ENCODE measurements at regions not wholly inside any gene's neighbourhood (a gene's known extent, or its start where the extent isn't known, plus 50 kb on each side); places are given as distances from the start of the nearest gene placed in this dataset.

- no peaks in the 10 kb centered on the region for H3K79me1 ChIP-seq (ENCODE audit: low read depth in 1 of 2, low read length in 2 of 2)
- H3K36me3 ChIP-seq (ENCODE audit: control insufficient read depth, insufficient read depth, low read length): no peaks in the 10 kb centered on the region
- no peak overlapping the region for H3K4me2 ChIP-seq (ENCODE audit: low read depth, low read length)
- no peak overlapping the region for H2BK5ac ChIP-seq (ENCODE audit: low read depth, low read length, poor library complexity, severe bottlenecking)
- H3K4ac ChIP-seq (ENCODE audit: low read depth, low read length): no peak overlapping the region
- no peaks in the 10 kb centered on the region for H4K20me1 ChIP-seq (ENCODE audit: insufficient read depth, low read length)
- no peak overlapping the region for H2BK20ac ChIP-seq (ENCODE audit: low read depth, low read length)
- CTCF ChIA-PET: no interaction called here
- H4K91ac ChIP-seq (ENCODE audit: insufficient read depth, low read depth, low read length): no peak overlapping the region
- no peak overlapping the region for H3K27ac ChIP-seq (ENCODE audit: insufficient read depth, low read length)
- intact Hi-C loops (cut with micrococcal nuclease) (no loop called here), in situ Hi-C loops (cut with MboI; ENCODE audit: low sequenced_read_pairs) (no loop called here), dilution Hi-C loops (cut with HindIII; ENCODE audit: low sequenced_read_pairs, unreplicated experiment) (no loop called here)
- WGBS, 2 experiments (ENCODE audit: extremely low coverage in 2 of 2, insufficient read length in 1 of 2): no CpG with 5 or more reads among the region's 1 CpG
- H3K9me1 ChIP-seq (ENCODE audit: insufficient read depth, low read length): peaks cover 4% of the 10 kb centered on the region; the same call in 1 of the 2 replicates
- H3K56ac ChIP-seq (ENCODE audit: extremely low read depth, insufficient read depth, low read length): no peak overlapping the region
- TF ChIP-seq FOS (IDR thresholded peaks at IDR 0.05; ENCODE audit: low read depth, low read length): no peak
- no peak overlapping the region for H3K23ac ChIP-seq (ENCODE audit: low read depth, low read length)
- DNase-seq (no peak), ATAC-seq (ENCODE audit: low read depth) (no peak)
- H3K27me3 ChIP-seq (ENCODE audit: control insufficient read depth, insufficient read depth, low read length): no peaks in the 10 kb centered on the region
- H3K9ac ChIP-seq (ENCODE audit: low read depth, low read length): no peak overlapping the region
- H2AK9ac ChIP-seq (replicated peaks; ENCODE audit: low read depth, low read length, poor library complexity): no peak overlapping the region
- H3K4me1 ChIP-seq (ENCODE audit: control insufficient read depth, insufficient read depth, low read length): peaks cover 6% of the 10 kb centered on the region
- no TSS peak for BruUV-seq (replicated peaks)
- POLR2A ChIA-PET (ENCODE audit: unreplicated experiment): no interaction called here
- H3K9me3 ChIP-seq (ENCODE audit: control insufficient read depth, insufficient read depth, low read length): 0 out of 2 replicates have a peak, but pooled peaks cover 3% of the 10 kb centered on the region
- H3K14ac ChIP-seq (replicated peaks; ENCODE audit: low read depth, low read length): no peak overlapping the region
- H2BK15ac ChIP-seq (ENCODE audit: low read depth, low read length): no peak overlapping the region
- no peak overlapping the region for H2AK5ac ChIP-seq (ENCODE audit: low read depth, low read length)
- H3K4me3 ChIP-seq (ENCODE audit: insufficient read depth, low read depth, low read length): no peak overlapping the region
- no peak overlapping the region for H4K5ac ChIP-seq (ENCODE audit: low read depth, low read length)
- H4K8ac ChIP-seq (ENCODE audit: low read depth in 2 of 2, low read length in 2 of 2): no peak overlapping the region
- no peak overlapping the region for H3K18ac ChIP-seq (ENCODE audit: low read depth, low read length)
- H2AFZ ChIP-seq (replicated peaks; ENCODE audit: low read length, poor library complexity): no peak overlapping the region
- H2BK120ac ChIP-seq (ENCODE audit: low read depth, low read length): no peak overlapping the region
Observed at GRCh38 chr16:66084306-66084705, 282.2 kb upstream of the CDH5 start.
